HG02759 (cell line): ENCODE measurements at regions not wholly inside any gene's neighbourhood (a gene's known extent, or its start where the extent isn't known, plus 50 kb on each side); places are given as distances from the start of the nearest gene placed in this dataset.
"Not testable (repeated sequence)": the region's sequence is repeated elsewhere in the genome, so short reads cannot be mapped to it uniquely, and the experiment has no call there.

Experiments
- ATAC-seq: cut with Tn5 transposase; IDR thresholded peaks from one replicate; pipeline ENCODE4 v1.9.1; 2021; ENCODE audit warnings: mild to moderate bottlenecking, moderate library complexity; ENCODE audit not compliant: unreplicated experiment

DNA sequence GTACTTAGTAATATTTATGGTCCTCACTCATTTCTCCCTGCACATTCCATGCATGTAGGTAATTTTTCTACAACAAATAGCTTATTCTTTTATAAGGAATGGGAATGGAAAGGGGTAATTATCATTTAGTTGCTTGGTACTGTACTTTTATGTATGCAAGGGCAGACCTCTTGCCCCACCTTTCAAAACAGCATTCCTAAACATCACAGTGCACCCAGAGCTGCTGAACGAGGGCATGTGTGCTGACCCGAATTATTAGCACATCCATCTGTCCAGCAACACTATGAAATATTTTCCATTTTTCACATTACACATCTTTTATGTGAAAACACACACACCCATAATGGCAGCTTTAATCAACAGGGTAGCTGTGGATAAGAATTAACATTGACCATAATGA lies 228.6 kb upstream of the ARRDC3 start:
- ATAC-seq: no peak

DNA sequence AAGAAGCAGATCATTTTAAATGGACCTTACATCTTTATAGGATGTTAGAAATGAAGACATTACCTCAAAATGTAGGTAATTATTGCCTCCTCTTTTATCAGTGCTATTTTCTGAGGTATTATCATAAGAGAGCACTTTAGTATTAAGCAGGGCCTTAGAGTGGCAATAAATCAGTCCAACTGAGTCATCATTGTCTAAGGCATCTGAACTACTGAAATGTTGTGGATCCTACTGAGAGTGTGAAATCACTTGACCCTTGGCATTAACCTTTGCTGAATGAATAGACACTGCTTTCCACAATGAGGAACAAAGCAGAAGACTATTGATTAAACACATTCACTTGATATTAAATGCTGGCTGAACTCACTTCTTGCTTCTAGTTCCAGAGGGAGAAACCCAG lies 224.6 kb upstream of the ARRDC3 start:
- no peak for ATAC-seq

DNA sequence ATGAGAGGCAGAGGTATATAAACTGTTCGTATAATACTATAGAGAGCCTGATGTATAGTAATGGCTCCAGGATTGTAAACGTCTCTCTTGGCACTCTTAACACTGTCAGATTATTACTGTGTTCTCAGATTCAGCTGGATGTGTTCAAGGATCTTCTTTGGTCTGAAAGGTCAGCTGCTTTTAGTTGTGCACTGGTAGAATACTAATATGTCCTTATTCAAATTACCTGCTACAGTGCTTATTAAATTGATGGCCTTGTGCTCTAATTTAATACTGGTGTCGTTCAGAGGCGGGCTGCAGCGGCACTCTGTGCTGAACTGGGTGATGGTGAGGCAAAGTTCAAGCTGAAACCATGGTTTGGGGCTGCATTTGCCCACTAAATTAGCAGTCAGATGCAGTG lies 216.7 kb upstream of the ARRDC3 start:
- ATAC-seq: no peak

DNA sequence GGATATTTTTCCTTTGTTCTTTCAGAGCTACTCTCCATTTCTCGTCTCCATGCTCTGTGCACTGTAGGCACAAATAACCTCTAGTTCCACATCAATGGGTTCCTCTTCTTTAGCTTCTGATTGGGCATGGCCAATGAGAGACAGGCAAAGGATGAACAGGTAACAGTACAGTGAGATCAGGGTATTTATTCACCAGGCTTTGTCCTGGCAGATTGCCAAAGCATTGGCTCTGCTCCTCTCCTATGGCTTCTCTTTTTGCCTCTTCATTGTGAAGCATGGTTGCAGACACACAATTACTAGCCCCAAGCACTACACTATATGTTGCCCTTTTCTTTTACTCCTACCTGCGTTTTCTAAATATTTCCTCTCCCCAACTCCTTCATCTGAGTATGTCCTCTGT lies 215.1 kb upstream of the ARRDC3 start:
- no peak for ATAC-seq

DNA sequence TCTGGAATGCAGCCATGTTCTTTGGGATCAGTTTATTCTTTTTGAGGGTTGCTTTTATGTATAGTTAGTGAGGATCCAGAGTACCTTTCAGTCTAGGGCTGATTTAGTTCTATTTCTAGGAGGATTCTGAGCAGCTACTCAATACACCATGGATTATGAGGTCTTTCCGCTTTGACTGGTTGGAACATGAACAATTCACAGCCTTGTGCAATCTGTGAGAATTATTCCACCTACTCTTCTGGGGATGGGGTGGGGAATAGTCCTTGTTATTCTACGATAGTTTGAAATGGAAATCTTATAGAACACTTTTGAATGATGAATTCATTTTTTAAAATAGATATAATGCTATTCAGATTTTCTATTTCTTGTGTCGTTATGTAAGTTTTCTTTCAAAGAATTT lies 212.3 kb upstream of the ARRDC3 start:
- no peak for ATAC-seq

DNA sequence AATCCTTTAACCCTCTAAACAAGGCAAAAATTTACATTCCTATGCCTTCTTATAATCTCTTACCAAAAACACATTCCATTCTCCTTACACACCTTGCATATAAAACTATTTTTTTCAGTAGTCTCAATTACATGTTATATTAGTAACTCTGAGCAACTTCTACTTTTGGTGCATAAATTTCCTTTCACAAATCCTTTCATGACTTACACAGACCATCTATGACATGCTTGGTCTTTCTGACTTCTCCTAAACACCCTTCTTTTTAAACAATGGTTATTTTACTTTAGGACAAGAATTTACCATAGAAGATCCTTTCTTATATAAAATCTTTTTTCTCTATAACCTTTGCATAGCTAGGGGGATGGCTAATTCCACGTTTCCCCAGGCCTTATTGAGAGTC lies 208.0 kb upstream of the ARRDC3 start:
- ATAC-seq: no peak

DNA sequence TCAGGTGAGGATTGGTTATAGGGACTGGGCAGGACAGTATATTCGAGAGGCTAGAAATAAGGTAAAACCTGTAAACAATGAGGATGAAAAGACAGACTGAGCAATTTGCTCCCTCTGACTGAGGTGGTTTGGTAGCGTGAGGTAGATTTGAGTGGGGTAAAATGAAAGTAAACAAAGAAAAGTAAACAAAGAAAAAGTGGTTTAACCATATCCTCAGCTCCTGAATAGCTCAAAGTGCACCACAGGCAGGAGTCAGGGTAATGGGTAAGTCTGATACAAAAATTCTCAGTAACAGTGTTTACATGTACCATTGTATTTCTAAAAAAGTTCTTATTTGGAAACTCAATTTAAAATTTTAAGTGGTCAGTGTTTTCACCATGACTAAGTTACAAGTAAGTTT lies 203.1 kb upstream of the ARRDC3 start:
- ATAC-seq: no peak

DNA sequence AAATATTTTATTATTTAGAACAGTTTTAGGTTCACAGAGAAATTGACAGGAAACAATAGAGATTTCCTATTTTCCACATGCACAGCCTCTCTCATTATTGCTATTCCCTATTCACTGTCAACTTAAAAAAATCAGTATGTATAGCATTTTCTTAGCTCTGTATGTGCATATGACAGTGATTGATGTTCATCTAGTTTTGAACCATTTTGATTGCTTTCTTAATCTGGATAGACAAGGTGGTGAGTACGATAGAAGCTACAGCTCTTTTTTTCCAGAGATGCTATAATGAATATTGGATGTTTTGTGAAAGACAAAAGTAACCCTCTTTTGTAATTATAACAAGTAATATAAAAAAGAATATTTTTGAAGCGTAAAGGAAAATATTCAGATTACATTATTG lies 201.2 kb upstream of the ARRDC3 start:
- ATAC-seq: no peak

DNA sequence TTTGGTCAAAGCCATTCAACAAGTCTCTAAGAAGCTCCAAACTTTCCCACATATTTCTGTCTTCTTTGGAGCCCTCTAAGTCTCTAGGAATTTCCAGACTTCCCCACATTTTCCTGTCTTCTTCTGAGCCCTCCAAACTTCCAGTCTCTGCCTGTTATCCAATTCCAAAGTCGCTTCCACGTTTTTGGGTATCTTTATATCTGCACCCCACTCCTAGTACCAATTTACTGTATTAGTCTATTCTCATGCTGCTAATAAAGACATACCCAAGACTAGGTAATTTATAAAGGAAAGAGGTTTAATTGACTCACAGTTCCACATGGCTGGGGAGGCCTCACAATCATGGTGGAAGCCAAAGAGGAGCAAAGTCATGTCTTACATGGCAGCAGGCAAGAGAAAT lies 182.9 kb upstream of the ARRDC3 start:
- ATAC-seq: not testable (repeated sequence)

DNA sequence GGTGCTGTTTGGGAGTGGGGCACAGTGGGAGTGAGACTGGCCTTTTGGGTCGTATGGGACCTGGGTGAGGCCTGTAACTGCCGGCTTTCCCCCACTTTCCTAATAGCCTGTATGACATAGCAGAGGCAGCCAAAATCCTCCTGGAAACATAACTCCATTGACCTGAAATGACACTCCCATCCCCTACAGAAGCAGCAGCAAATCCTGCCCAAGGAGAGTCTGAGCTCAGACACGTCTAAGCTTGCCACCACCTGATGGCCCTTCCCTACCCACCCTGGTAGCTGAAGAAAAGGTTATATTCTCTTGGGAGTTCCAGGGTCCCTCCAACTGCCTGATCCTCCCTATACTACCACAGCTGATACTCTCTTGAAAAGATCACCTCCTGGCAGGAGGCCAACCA lies 179.8 kb upstream of the ARRDC3 start:
- no peak for ATAC-seq

DNA sequence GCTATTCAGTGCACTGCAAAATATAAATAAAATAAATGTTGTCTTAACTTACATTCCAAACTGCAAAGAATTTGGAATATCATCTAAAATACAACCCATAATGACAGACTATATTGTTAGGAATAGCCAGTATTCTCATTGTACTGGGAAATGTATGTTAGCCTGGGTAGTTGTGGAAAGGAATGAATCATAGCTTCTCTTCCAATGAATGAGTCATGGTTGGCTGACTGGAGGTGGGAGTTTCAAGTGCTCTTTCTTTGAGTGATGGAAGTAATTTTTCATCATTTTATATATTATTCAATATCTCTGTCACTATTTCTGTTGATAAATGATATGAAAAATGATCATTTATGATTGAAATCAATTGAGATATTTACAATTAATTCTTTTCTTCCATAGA lies 158.6 kb upstream of the ARRDC3 start:
- no peak for ATAC-seq

DNA sequence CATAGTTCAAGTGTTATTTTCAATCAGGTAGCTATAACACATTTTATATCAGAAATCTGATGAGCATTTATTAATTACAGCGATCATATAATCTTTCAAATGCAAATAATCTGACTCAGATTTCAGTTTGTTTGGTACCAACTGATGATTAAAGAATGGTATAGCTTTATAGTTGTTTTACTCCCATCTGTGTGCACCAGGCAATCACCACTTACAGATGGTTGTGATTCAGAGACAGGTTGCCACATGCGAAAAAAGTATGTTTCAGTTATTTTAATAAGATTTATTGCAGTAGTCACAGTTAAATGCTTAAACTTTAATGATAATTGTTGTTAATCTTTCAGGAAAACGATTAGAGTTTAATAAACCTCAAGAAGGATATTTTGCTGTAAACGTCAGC lies 155.1 kb upstream of the ARRDC3 start:
- ATAC-seq: no peak

DNA sequence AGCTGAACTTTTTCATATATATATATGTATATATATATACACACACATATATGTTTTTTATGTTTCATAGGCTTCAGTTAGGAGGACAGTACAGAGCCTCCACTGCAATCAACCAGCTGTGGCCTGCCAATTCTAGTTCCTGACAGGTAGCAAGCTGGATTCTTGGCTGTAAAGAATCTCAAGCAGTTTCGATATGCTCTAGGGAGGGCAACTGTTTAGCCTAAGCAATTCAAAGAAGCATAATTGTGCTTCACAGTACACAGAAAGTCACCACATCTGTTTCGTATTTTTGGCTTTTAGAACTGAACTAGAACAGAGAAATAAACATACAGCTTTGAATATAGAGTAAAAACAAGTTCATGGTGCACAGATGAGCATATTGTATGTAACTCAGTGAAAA lies 152.4 kb upstream of the ARRDC3 start:
- no peak for ATAC-seq

DNA sequence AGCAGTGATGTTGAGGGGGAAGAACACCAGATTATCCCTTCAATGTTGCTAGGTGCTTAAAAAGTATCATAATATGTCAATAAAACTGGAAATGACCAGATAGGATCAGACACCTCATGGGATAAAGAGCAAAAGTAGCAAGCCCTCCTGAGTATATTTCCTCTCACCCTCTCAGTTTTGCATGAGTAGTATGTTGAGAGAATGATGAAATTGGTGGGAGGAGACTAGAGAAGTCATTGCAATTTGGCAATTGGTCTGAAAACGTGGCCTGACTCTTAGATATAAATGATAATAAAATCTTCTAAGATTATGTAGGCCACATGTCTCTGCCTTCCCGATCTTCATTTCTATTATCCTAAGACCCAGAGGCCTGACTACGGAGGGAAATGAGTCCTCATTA lies 151.2 kb upstream of the ARRDC3 start:
- no peak for ATAC-seq

DNA sequence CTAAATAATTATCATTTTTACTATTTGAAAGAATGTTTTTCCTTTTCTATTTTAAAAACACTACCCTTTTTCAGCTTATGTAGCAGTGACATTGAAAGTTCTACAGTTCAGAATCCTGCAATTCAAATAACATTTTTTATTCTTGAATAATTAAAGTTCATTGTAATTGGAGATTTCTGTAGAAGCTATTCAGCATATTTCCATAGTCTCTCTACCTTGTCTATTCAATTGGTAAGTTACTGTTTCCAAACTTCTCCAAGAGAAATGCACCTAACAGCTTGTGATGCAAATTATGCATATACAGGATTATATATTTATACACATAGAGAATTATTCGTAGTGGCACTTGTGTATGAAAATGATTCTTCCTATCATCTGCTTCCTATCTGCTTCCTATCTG lies 149.7 kb upstream of the ARRDC3 start:
- ATAC-seq: no peak

DNA sequence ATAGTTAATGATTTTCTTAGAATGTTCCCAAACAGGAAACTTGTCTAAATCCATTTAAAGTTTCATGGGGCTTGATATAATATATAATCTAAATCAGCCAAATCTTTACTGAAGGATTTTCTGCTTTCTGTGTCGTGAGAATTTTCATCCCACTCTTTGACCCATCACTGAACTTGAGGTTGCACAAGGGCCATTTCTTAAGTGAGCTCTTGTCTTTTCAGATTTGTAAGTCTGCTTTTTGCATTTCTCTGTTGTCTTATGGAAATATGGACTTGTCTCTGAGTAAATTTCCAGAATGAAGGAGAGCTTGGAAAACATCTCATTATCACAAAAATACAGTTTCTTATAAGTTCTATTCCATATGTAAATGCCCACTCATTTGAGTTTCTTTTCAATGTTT lies 149.2 kb upstream of the ARRDC3 start:
- no peak for ATAC-seq

DNA sequence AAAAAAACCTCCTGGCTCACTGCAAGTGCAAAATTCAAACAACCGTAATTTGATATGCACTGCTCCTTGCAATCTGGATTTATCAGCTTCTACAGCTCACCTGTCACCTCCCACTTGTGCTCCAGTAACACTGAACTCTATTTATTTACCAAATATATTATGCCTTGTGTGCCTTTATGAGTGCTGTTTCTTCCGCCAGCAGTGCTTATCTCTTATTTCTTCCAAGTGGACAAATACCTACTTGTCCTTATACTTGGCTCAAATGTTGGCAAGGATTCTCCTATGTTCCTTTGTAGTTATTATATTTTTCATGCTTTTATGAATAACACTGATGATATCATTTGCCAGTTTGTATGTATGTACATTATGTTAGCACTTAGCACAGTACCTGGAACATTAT lies 145.7 kb upstream of the ARRDC3 start:
- ATAC-seq: no peak

DNA sequence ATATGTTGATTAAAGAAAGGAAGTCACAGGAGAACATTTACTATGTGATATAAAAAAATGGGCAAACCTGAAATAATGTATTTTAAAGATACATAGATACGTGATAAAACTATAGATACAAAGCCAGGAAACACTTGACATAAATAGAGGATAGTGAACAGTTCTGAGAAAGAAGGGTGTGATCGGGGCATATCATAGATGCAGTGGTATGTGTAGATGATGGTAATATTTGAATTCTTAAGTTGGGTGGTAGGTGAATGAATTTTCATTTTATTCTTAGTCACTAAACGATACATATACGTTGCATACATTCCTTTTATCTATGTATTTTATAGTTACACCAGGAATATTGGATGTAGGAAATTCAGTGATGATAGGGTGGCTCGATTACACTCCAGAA lies 138.7 kb upstream of the ARRDC3 start:
- no peak for ATAC-seq

DNA sequence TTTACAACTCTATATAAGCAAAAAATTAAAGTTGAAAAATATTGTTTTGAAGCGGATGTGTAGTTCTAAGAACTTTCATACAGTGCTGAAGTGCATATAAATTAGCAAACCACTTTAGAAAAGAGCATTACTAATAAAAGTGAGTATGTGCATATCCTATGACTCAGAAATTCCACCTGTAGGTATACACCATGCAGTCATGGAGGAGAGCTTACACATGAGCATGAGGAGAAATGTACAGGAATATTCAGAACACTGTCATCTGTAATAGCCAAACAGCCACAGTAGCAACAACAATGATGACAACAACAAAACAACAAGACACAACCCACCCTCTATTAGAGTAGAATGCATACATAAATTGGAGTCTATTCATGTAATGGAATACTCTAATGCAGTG lies 138.2 kb upstream of the ARRDC3 start:
- no peak for ATAC-seq

DNA sequence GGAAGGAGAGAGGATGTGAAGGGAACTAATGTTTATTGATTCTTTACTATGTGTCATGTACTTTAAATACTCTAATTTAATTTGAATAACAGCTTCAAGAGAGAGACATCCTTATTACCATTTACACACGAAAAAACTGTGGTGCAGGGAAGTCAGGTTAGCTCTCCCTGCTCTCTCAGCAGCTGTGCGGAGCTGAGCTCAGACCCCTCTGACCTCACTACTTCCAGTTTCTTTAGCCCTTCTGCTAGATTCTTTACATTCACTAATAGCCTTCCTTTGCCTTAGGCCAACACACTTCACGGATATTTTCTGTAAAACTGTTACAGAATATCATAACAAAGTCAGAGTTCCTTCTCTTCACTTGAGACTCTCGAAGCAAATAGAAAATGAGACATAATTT lies 131.3 kb upstream of the ARRDC3 start:
- ATAC-seq: no peak

DNA sequence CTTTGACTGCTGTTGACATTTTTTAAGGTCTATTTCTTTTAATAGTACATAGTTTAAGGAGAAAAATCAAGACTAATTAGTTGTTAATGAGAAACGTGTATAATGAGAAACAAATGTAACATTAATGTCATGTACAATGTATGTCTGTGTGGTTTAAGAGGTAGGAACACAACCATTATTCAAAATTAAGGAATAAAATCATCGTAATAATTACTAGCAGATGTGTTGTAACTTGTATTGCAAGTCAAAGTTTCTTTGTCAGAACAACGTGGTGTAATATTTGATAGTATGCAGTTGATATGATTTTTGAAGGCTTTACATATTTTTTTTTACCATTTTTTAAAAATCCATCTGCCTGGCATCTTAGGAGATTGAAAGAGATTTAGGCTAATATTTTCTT lies 120.2 kb upstream of the ARRDC3 start:
- no peak for ATAC-seq

DNA sequence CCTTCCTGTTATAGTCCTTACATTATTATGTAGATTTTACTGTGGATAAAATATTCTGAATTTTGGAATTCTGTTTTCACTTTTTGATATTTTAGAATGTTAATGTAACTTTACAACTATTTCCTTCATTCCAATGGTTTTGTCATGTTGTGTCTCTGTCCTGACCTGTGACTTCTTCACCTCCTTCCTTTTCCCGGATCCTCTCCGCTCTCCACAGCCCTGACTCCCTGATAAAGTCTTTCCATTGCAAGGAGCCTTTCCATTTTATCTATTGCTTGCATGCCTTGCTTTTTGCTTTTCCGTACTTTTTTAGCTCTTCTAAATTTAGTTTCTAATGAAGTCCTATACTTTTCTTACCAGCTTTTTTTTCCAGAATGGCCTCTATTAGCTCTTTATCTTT lies 117.6 kb upstream of the ARRDC3 start:
- ATAC-seq: no peak

DNA sequence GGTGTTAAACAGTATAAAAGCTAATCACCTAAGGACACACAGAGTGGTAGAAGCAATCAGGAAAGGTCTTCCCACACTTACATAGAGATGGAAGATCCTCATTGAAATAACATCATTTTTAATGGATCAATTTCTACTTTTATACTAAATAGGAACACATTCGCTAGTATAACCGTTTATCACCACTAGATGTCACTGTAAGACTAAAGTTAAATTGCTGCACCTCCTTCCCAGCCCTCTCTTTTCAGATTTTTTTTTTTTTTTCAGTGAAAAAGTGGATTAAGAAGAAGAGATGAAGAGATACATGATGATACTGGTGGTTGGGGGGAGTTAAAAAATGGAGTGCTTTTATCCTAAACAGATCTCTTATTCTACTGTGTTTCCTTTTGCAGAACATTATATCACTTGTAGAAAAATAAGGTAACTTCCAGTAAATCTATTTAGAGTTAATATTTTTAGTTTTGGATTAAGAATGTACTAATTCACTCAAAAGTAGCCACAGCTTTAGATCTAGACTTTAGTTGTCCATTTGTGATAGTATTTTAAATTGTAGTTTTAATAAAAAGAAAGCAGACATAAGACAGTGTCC lies 116.9 kb upstream of the ARRDC3 start:
- ATAC-seq: peak; percentile 67

DNA sequence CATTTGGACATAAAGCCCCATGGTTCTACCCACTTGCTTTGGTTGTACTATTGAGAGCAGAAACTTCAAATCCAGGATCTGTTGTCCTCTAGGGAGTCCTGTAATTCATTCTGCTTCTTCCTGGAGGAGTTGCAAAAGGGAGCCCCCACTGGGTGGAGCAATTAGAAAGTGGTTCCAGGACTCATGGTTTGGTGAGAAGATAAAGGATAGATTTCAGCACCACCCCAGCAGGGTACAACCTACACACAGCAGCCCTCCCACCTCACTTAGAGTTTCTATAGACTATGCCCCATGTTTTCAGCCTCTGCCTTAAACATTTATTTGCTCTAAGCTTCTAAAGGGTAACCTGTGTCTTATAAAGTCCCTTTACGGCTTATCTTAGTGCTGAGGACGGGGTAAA lies 112.6 kb upstream of the ARRDC3 start:
- no peak for ATAC-seq
